ENCODE measurements at regions not wholly inside any gene's neighbourhood (a gene's known extent, or its start where the extent isn't known, plus 50 kb on each side); places are given as distances from the start of the nearest gene placed in this dataset.

DNA sequence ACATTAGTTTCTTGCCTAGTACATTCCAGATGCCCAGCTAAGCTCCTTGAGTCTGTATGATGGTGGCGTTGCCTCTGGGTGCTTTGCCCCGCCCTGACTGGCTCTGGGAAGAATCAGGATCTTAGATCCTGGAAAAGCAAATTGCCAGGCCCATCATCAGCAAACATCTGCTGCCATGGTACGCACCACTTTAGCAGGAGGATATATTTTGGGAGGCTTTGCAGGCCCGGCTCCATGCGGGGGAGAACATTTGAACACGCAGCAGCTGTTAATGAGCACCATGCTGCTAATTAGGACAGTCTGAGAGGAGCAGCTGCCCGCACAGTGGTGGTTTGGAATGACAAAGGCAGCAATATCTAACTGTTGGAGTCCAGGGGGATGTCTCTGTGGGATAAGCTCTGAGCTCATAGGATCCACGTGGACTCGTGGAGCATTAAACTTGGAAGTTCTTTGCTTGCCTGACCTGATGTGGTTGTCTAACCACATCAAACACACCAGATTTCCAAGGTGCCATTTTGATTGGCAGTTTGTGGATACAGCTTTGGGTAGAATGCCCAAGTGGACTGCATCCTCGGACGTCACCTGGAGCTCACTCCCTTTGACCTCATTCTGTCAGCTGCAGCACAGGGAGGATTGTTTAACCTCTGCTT lies 217.0 kb upstream of the ZBED5 start:
- DNase-seq (ENCODE audit: insufficient read length) = no peak
- TF ChIP-seq POLR2A (IDR thresholded peaks at IDR 0.05; ENCODE audit: low read depth, low read length) = no peak
- TF ChIP-seq TAF1 (IDR thresholded peaks at IDR 0.05; ENCODE audit: borderline replicate concordance, low read depth, low read length) = no peak
- TF ChIP-seq POLR2AphosphoS5 (IDR thresholded peaks at IDR 0.05; ENCODE audit: low read depth, low read length) = no peak
- no peak for FAIRE-seq

DNA sequence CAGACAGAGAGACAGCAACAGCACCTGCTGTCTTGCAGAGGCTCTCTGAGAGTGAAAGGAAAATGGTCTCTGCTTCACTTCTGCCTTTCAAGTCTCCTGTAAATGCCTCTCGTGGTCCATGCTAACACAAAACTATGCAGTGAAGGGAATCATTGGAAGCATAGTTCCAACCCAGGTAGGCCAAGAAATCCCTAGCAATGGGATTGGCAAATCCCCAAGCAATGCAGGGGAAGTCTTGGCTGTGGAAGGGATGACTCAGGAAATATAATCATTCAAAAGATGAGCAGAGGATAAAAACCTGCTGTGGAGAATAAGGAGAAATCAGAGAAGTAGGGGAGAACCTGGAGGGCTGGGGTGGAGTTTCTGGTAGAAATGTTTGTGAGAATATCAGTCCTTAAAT lies 216.1 kb upstream of the ZBED5 start:
- no peak for TF ChIP-seq TAF1 (IDR thresholded peaks at IDR 0.05; ENCODE audit: borderline replicate concordance, low read depth, low read length)
- no peak for TF ChIP-seq POLR2A (IDR thresholded peaks at IDR 0.05; ENCODE audit: low read depth, low read length)
- no peak for FAIRE-seq
- DNase-seq (ENCODE audit: insufficient read length) = no peak

GRCh38 chr11:11072067-11072466 lies 214.2 kb upstream of the ZBED5 start:
- TF ChIP-seq TAF1 (IDR thresholded peaks at IDR 0.05; ENCODE audit: borderline replicate concordance, low read depth, low read length) (no peak), POLR2AphosphoS5 (IDR thresholded peaks at IDR 0.05; ENCODE audit: low read depth, low read length) (no peak), POLR2A (IDR thresholded peaks at IDR 0.05; ENCODE audit: low read depth, low read length) (no peak)
- DNase-seq (ENCODE audit: insufficient read length) (no peak), FAIRE-seq (no peak)

GRCh38 chr11:11071486-11071885 lies 213.6 kb upstream of the ZBED5 start:
- FAIRE-seq (no peak), DNase-seq (ENCODE audit: insufficient read length) (no peak)
- TF ChIP-seq POLR2AphosphoS5 (IDR thresholded peaks at IDR 0.05; ENCODE audit: low read depth, low read length) (no peak), POLR2A (IDR thresholded peaks at IDR 0.05; ENCODE audit: low read depth, low read length) (no peak), TAF1 (IDR thresholded peaks at IDR 0.05; ENCODE audit: borderline replicate concordance, low read depth, low read length) (no peak)

- TF ChIP-seq POLR2A (IDR thresholded peaks at IDR 0.05; ENCODE audit: low read depth, low read length) (no peak), POLR2AphosphoS5 (IDR thresholded peaks at IDR 0.05; ENCODE audit: low read depth, low read length) (no peak), TAF1 (IDR thresholded peaks at IDR 0.05; ENCODE audit: borderline replicate concordance, low read depth, low read length) (no peak)
- FAIRE-seq (no peak), DNase-seq (ENCODE audit: insufficient read length) (no peak)
Measured at GRCh38 chr11:11070976-11071375, 213.1 kb upstream of the ZBED5 start.

DNA sequence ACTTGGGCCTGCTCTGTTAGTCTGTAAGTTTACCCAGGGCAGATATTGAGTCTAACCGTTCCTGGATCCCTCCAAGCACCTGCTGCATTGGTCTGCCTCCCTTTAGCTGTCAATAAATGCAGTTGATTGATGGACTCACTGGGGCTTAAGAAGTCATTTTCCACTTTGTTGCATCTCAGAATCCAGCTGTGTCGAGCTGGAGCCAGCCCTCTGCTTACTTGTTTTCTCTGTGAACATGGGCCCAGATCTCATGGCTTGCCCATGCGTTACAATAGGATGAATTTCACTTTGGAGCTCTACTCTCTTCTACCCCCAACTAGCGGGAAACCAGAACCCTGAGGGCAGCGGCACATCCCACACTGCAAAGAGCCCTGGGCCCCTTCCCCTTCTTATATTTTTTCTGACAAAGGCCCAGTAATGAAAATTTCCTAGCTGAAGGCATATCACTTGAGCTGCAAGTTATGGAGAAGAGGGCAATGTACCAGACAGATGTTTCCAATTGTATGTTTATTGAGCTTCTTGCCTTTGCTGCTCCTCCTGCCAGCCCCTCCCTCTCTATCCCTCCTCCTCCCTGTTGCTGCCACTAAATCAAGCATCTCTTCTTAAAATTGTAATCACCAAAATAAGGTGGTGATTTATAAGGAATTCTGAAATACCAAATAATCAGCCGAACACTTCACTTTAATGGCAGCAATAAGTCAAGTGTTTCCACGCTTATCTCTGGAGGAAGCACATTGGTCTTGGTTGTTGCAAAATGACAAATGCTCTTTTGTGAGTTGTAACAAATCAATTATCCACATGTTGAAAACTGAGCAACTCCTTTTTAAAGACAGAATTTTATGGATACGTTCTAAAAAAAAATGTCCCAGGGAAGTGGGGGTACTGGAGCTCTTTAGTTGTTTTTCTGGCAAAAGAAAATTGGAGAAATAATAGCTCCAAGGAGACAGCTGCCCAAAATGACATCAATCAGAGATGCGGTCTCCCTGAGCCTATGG lies 212.3 kb upstream of the ZBED5 start:
- DNase-seq (ENCODE audit: insufficient read length) (no peak), FAIRE-seq (no peak)
- TF ChIP-seq POLR2AphosphoS5 (IDR thresholded peaks at IDR 0.05; ENCODE audit: low read depth, low read length) (no peak), POLR2A (IDR thresholded peaks at IDR 0.05; ENCODE audit: low read depth, low read length) (no peak), TAF1 (IDR thresholded peaks at IDR 0.05; ENCODE audit: borderline replicate concordance, low read depth, low read length) (no peak)

GRCh38 chr11:11068113-11068512 lies 210.3 kb upstream of the ZBED5 start:
- no peak for DNase-seq (ENCODE audit: insufficient read length)

DNA sequence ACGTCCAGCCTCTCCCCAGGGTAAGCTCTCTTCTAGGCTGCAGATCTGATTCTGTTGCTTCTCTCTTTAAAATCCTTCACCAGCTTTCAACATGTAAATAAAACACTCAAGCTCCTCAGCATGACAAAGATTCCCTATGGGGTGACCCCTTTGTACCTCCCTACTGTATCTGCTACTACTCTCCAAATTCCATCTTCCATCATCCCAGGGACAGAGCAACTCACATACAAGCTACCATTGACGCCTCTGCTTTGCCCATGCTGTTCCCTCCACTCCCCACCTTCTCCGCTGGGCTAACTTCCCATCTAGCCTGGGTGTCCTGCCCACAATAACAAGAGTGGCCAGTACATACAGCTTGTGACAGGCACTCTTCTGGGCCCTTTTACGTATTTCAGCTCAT lies 207.5 kb upstream of the ZBED5 start:
- TF ChIP-seq POLR2AphosphoS5 (IDR thresholded peaks at IDR 0.05; ENCODE audit: low read depth, low read length) (no peak), POLR2A (IDR thresholded peaks at IDR 0.05; ENCODE audit: low read depth, low read length) (no peak), TAF1 (IDR thresholded peaks at IDR 0.05; ENCODE audit: borderline replicate concordance, low read depth, low read length) (no peak)
- DNase-seq (ENCODE audit: insufficient read length) (no peak), FAIRE-seq (no peak)

More at GRCh38 chr11:11068113-11068512, 210.3 kb upstream of the ZBED5 start:
- TF ChIP-seq POLR2A (IDR thresholded peaks at IDR 0.05; ENCODE audit: low read depth, low read length) = no peak
- no peak for TF ChIP-seq TAF1 (IDR thresholded peaks at IDR 0.05; ENCODE audit: borderline replicate concordance, low read depth, low read length)
- no peak for TF ChIP-seq POLR2AphosphoS5 (IDR thresholded peaks at IDR 0.05; ENCODE audit: low read depth, low read length)
- no peak for FAIRE-seq

DNA sequence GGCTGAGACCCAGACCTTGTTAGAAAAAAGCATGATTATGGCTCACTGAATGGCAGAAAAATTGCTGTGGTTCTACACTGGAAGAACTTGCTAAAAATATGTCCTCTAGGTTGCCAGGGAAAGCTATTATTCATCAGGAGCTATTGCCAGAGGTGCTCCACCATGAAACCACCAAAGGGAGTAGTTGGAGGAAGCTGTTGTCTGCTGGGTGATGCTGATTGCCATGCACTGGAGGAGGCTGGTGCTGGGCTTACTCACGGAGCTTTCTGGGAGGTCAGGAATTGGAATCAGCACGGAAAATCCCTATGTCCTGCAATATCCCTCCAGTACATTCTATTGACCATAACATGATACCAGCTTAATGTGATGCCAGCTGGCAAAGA lies 199.6 kb upstream of the ZBED5 start:
- TF ChIP-seq POLR2AphosphoS5 (IDR thresholded peaks at IDR 0.05; ENCODE audit: low read depth, low read length) (no peak), TAF1 (IDR thresholded peaks at IDR 0.05; ENCODE audit: borderline replicate concordance, low read depth, low read length) (no peak), POLR2A (IDR thresholded peaks at IDR 0.05; ENCODE audit: low read depth, low read length) (no peak)
- no peak for FAIRE-seq
- DNase-seq (ENCODE audit: insufficient read length) = no peak

DNA sequence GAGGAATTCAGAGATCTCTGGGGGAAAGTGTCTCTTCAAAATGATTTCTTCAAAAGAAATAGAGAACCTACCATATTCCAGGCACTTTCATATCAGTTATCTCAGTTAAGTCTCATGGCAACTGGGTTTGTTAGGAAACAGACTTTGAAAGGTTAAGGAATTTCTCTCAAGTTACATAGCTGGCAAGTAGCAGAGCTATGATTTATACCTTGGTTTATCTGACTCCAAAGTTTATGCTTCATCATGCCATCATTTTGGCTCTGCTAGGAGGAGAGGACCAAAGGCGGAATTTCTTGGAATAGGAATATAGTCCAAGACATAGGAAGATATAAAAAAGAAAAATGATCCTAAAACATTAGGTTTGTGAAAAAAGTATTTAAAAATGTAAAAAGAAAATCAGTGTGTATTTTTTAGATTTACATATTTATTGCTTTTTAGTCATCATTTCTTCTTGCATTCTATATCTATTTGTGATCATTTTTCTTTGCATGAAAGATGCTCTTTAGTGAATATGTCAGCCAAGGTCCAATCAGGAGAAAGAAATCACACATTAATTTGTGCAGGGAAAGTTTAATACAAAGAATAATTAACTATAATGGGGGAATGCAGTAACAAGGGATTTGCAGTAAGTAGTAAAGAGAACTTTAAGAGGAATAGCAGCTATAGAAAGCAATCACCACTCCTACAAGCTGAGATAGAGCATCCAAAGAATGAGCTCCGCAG lies 199.1 kb upstream of the ZBED5 start:
- no peak for FAIRE-seq
- TF ChIP-seq POLR2AphosphoS5 (IDR thresholded peaks at IDR 0.05; ENCODE audit: low read depth, low read length) = no peak
- TF ChIP-seq POLR2A (IDR thresholded peaks at IDR 0.05; ENCODE audit: low read depth, low read length) = no peak
- TF ChIP-seq TAF1 (IDR thresholded peaks at IDR 0.05; ENCODE audit: borderline replicate concordance, low read depth, low read length) = no peak
- DNase-seq (ENCODE audit: insufficient read length) = no peak

DNA sequence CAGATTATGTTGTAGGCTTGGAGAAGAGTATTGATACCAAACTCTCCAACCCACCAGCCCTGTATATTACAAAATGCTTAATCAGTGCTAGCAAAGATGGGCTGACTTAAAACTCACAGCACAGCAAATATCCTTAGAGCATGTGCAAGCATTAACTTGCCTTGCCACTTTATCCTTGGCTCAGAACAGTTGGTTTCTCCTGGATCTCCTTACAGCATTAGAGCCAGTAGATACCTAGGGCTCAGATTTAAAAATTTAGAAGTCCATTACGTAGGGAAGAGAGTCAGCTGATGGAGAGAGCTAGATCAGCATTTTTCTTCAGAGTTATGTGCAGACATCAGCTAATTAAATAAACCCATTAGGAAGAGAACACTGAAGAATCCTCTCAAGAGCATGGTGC lies 198.5 kb upstream of the ZBED5 start:
- no peak for FAIRE-seq
- TF ChIP-seq POLR2AphosphoS5 (IDR thresholded peaks at IDR 0.05; ENCODE audit: low read depth, low read length) (no peak), POLR2A (IDR thresholded peaks at IDR 0.05; ENCODE audit: low read depth, low read length) (no peak), TAF1 (IDR thresholded peaks at IDR 0.05; ENCODE audit: borderline replicate concordance, low read depth, low read length) (no peak)

More for the DNA sequence above, 198.5 kb upstream of the ZBED5 start:
- DNase-seq (ENCODE audit: insufficient read length) = no peak
